Effector CD4-positive, alpha-beta T cell (primary cell): ENCODE measurements at regions not wholly inside any gene's neighbourhood (a gene's known extent, or its start where the extent isn't known, plus 50 kb on each side); places are given as distances from the start of the nearest gene placed in this dataset.
"Not testable (repeated sequence)": the region's sequence is repeated elsewhere in the genome, so short reads cannot be mapped to it uniquely, and the experiment has no call there.

Source experiments
- DNase-seq: peaks from one replicate; pipeline ENCODE4 v3.0.0-alpha.2; 2020

GRCh38 chr6:120328521-120328920 lies 979.0 kb upstream of the MAN1A1 start:
- no peak for DNase-seq

- no peak for DNase-seq
Observed at GRCh38 chr6:120320481-120321162, 971.1 kb upstream of the MAN1A1 start.

- no peak for DNase-seq
Observed at GRCh38 chr6:120304223-120304622, 954.7 kb upstream of the MAN1A1 start.

GRCh38 chr6:120303527-120303926 lies 954.0 kb upstream of the MAN1A1 start:
- no peak for DNase-seq

GRCh38 chr6:120302041-120302440 lies 952.5 kb upstream of the MAN1A1 start:
- DNase-seq, result no peak

- DNase-seq, result no peak
Observed at GRCh38 chr6:120290964-120291363, 941.4 kb upstream of the MAN1A1 start.

- DNase-seq, result no peak
Observed at GRCh38 chr6:120282005-120282404, 932.4 kb upstream of the MAN1A1 start.

GRCh38 chr6:120279466-120280167 lies 930.1 kb upstream of the MAN1A1 start:
- DNase-seq, result no peak

- no peak for DNase-seq
Observed at GRCh38 chr6:120278689-120279396, 929.3 kb upstream of the MAN1A1 start.

- DNase-seq, result no peak
Observed at GRCh38 chr6:120274547-120274946, 925.0 kb upstream of the MAN1A1 start.

GRCh38 chr6:120273411-120273810 lies 923.9 kb upstream of the MAN1A1 start:
- no peak for DNase-seq

- no peak for DNase-seq
Observed at GRCh38 chr6:120272038-120272437, 922.5 kb upstream of the MAN1A1 start.

- not testable (repeated sequence) for DNase-seq
Observed at GRCh38 chr6:120268256-120268655, 918.7 kb upstream of the MAN1A1 start.

- DNase-seq, result no peak
Observed at GRCh38 chr6:120262354-120262753, 912.8 kb upstream of the MAN1A1 start.

GRCh38 chr6:120260636-120261035 lies 911.1 kb upstream of the MAN1A1 start:
- no peak for DNase-seq

- DNase-seq, result no peak
Observed at GRCh38 chr6:120254651-120255050, 905.1 kb upstream of the MAN1A1 start.

GRCh38 chr6:120248451-120248850 lies 898.9 kb upstream of the MAN1A1 start:
- no peak for DNase-seq

- no peak for DNase-seq
Observed at GRCh38 chr6:120237221-120237620, 887.7 kb upstream of the MAN1A1 start.

- DNase-seq, result no peak
Observed at GRCh38 chr6:120230008-120230407, 880.4 kb upstream of the MAN1A1 start.

- no peak for DNase-seq
Observed at GRCh38 chr6:120228297-120228696, 878.7 kb upstream of the MAN1A1 start.

GRCh38 chr6:120219339-120219738 lies 869.8 kb upstream of the MAN1A1 start:
- no peak for DNase-seq

GRCh38 chr6:120214088-120214499 lies 864.5 kb upstream of the MAN1A1 start:
- no peak for DNase-seq

- DNase-seq, result no peak
Observed at GRCh38 chr6:120211955-120212792, 862.6 kb upstream of the MAN1A1 start.
